ENCODE measurements at regions not wholly inside any gene's neighbourhood (a gene's known extent, or its start where the extent isn't known, plus 50 kb on each side); places are given as distances from the start of the nearest gene placed in this dataset.

DNA sequence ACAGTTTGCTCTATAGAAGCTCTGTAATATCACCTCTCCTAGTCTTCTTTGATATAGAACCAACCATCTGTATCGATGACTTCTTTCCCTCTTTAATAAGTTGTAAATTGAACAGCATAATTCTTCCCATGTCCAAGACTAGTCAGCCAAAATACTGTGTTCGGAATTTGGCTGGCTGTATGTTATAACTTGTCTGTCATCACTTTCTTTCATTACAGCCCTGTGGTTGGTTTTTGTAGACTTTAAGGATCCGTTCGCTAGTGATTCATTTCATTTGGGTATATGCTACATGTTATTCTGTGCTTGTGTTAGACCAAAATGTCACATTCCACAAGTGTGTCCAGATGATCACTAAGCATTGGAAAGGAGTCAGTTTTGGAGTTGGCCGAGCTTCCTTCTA lies 155.4 kb upstream of the ITGB1 start:
- TF ChIP-seq, protein P1, sequence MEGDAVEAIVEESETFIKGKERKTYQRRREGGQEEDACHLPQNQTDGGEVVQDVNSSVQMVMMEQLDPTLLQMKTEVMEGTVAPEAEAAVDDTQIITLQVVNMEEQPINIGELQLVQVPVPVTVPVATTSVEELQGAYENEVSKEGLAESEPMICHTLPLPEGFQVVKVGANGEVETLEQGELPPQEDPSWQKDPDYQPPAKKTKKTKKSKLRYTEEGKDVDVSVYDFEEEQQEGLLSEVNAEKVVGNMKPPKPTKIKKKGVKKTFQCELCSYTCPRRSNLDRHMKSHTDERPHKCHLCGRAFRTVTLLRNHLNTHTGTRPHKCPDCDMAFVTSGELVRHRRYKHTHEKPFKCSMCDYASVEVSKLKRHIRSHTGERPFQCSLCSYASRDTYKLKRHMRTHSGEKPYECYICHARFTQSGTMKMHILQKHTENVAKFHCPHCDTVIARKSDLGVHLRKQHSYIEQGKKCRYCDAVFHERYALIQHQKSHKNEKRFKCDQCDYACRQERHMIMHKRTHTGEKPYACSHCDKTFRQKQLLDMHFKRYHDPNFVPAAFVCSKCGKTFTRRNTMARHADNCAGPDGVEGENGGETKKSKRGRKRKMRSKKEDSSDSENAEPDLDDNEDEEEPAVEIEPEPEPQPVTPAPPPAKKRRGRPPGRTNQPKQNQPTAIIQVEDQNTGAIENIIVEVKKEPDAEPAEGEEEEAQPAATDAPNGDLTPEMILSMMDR (conservative IDR thresholded peaks at IDR 0.05; ENCODE audit: low read depth, low read length): no peak
- no peak for TF ChIP-seq EZH2 (IDR thresholded peaks at IDR 0.05; ENCODE audit: borderline replicate concordance, low read depth, low read length, poor library complexity, severe bottlenecking)
